ENCODE measurements at regions not wholly inside any gene's neighbourhood (a gene's known extent, or its start where the extent isn't known, plus 50 kb on each side); places are given as distances from the start of the nearest gene placed in this dataset.
"Not testable (repeated sequence)": the region's sequence is repeated elsewhere in the genome, so short reads cannot be mapped to it uniquely, and the experiment has no call there.

DNA sequence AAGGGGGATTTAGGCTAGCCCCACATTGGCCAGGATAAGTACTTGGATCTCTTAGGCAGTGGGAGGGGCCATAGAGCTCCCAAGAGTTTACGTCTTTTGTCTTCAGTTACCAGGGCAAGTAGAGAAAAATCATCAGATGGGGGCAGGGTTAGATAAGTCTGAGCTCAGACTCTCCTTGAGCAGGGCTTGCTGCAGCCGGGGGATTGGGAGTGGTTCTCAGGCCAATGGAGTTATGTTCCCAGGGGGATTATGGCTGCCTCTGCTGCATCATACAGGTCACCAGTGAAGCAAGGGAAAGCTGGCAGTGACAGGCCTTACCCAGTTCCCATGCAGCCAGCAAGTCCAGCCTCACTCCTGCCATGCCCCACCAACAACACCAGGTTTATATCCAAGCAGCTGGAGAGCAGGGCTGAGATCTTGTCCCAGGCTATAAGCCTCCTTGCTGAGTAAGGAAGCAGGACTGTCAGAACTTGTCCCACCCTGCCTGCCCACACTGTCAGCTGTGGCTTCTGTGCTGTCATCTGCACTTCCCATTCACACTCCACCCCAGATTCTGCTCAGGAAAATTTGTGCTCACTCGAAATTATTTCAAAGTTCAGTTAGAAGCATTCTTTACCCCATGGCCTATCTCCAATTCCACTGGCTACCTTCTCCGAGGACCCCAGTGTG is 215.3 kb downstream of the FAM43A start:
- H3F3A ChIP-seq (replicated peaks; ENCODE audit: insufficient read depth): no peaks in the 10 kb centered on the region
- no peak overlapping the region for H3K4me2 ChIP-seq
- no peak for DNase-seq
- H3K9me2 ChIP-seq: no peaks in the 10 kb centered on the region
- H3K4me3 ChIP-seq (ENCODE audit: low read depth in 2 of 2, low read length in 1 of 2): no peak overlapping the region
- no peak overlapping the region for H3K27ac ChIP-seq (ENCODE audit: low read depth in 2 of 2, low read length in 1 of 2)
- no peaks in the 10 kb centered on the region for H3K36me3 ChIP-seq (replicated peaks in 1 of 2; ENCODE audit: control insufficient read depth in 1 of 2, insufficient read depth in 2 of 2, low read length in 1 of 2)
- TF ChIP-seq ELF1 (IDR thresholded peaks at IDR 0.05) (no peak), SIN3A (IDR thresholded peaks at IDR 0.05; ENCODE audit: borderline replicate concordance, low read depth, low read length) (no peak), FOXM1 (IDR thresholded peaks at IDR 0.05; ENCODE audit: low read depth) (no peak), MXI1 (IDR thresholded peaks at IDR 0.05; ENCODE audit: low read depth, low read length) (no peak), CTCF (IDR thresholded peaks at IDR 0.05) (no peak), RCOR1 (IDR thresholded peaks at IDR 0.05; ENCODE audit: low read length) (no peak), EZH2phosphoT487 (IDR thresholded peaks at IDR 0.05; ENCODE audit: borderline replicate concordance, low read depth) (no peak), PBX3 (IDR thresholded peaks at IDR 0.05) (no peak), POLR2AphosphoS5 (IDR thresholded peaks at IDR 0.05; ENCODE audit: low read depth, low read length) (no peak), GATA2 (CRISPR knock-in tag; IDR thresholded peaks at IDR 0.05) (no peak), YY1 (IDR thresholded peaks at IDR 0.05; ENCODE audit: low read depth) (no peak), RXRA (IDR thresholded peaks at IDR 0.05; ENCODE audit: borderline replicate concordance, low read depth) (no peak), FOXJ3 (CRISPR knock-in tag; IDR thresholded peaks at IDR 0.05) (no peak), CHD2 (IDR thresholded peaks at IDR 0.05; ENCODE audit: low read length, partially characterized antibody) (no peak), TAF1 (IDR thresholded peaks at IDR 0.05; ENCODE audit: borderline replicate concordance, low read depth, low read length) (no peak), RAD21 (IDR thresholded peaks at IDR 0.05; ENCODE audit: low read length) (no peak)
- TF ChIP-seq, protein P1, sequence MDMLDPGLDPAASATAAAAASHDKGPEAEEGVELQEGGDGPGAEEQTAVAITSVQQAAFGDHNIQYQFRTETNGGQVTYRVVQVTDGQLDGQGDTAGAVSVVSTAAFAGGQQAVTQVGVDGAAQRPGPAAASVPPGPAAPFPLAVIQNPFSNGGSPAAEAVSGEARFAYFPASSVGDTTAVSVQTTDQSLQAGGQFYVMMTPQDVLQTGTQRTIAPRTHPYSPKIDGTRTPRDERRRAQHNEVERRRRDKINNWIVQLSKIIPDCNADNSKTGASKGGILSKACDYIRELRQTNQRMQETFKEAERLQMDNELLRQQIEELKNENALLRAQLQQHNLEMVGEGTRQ (IDR thresholded peaks at IDR 0.05; ENCODE audit: borderline replicate concordance, low read depth, low read length): no peak
- TF ChIP-seq, protein P2, sequence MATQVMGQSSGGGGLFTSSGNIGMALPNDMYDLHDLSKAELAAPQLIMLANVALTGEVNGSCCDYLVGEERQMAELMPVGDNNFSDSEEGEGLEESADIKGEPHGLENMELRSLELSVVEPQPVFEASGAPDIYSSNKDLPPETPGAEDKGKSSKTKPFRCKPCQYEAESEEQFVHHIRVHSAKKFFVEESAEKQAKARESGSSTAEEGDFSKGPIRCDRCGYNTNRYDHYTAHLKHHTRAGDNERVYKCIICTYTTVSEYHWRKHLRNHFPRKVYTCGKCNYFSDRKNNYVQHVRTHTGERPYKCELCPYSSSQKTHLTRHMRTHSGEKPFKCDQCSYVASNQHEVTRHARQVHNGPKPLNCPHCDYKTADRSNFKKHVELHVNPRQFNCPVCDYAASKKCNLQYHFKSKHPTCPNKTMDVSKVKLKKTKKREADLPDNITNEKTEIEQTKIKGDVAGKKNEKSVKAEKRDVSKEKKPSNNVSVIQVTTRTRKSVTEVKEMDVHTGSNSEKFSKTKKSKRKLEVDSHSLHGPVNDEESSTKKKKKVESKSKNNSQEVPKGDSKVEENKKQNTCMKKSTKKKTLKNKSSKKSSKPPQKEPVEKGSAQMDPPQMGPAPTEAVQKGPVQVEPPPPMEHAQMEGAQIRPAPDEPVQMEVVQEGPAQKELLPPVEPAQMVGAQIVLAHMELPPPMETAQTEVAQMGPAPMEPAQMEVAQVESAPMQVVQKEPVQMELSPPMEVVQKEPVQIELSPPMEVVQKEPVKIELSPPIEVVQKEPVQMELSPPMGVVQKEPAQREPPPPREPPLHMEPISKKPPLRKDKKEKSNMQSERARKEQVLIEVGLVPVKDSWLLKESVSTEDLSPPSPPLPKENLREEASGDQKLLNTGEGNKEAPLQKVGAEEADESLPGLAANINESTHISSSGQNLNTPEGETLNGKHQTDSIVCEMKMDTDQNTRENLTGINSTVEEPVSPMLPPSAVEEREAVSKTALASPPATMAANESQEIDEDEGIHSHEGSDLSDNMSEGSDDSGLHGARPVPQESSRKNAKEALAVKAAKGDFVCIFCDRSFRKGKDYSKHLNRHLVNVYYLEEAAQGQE (IDR thresholded peaks at IDR 0.05; ENCODE audit: low read depth, low read length): no peak
- H3K9ac ChIP-seq: no peak overlapping the region
- CTCF ChIA-PET: no interaction called here
- H3K4me1 ChIP-seq (ENCODE audit: control insufficient read depth in 1 of 2, insufficient read depth in 2 of 2, low read depth in 1 of 2, low read length in 1 of 2): no peaks in the 10 kb centered on the region
- no peak overlapping the region for H2AFZ ChIP-seq (ENCODE audit: low read depth)
- no peaks in the 10 kb centered on the region for H3K27me3 ChIP-seq (ENCODE audit: insufficient read depth)
- H3K79me2 ChIP-seq (ENCODE audit: insufficient read depth): no peaks in the 10 kb centered on the region
- H3K9me3 ChIP-seq: no peaks in the 10 kb centered on the region; the same call in 1 of the 2 replicates
- H4K20me1 ChIP-seq (ENCODE audit: insufficient read depth): no peaks in the 10 kb centered on the region
- 34% methylated on average over 4 of the region's 4 CpGs for WGBS (ENCODE audit: low lambda C conversion rate)
- POLR2A ChIA-PET: no interaction called here

DNA sequence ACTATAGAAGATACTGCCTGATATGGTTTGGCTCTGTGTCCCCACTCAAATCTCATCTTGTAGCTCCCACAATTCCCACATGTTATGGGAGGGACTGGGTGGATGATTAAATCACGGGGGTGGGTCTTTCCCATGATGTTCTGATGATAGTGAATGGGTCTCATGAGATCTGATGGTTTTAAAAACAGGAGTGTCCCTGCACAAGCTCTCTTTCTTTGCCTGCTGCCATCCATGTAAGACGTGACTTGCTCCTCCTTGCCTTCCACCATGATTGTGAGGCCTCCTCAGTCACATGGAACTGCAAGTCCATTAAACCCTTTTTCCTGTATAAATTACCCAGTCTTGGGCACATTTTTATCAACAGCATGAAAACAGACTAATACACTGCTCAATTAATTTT is 217.8 kb downstream of the FAM43A start:
- H4K20me1 ChIP-seq (ENCODE audit: insufficient read depth); CTCF ChIA-PET; H3F3A ChIP-seq (replicated peaks; ENCODE audit: insufficient read depth); DNase-seq; H3K36me3 ChIP-seq (replicated peaks in 1 of 2; ENCODE audit: control insufficient read depth in 1 of 2, insufficient read depth in 2 of 2, low read length in 1 of 2); H2AFZ ChIP-seq (ENCODE audit: low read depth); POLR2A ChIA-PET; H3K9me3 ChIP-seq; H3K4me1 ChIP-seq (ENCODE audit: control insufficient read depth in 1 of 2, insufficient read depth in 2 of 2, low read depth in 1 of 2, low read length in 1 of 2); H3K27ac ChIP-seq (ENCODE audit: low read depth in 2 of 2, low read length in 1 of 2); H3K9ac ChIP-seq; H3K9me2 ChIP-seq; H3K79me2 ChIP-seq (ENCODE audit: insufficient read depth); H3K27me3 ChIP-seq (ENCODE audit: insufficient read depth); H3K4me3 ChIP-seq (ENCODE audit: low read depth in 2 of 2, low read length in 1 of 2); H3K4me2 ChIP-seq: not testable (repeated sequence)
- 12% methylated on average over 2 of the region's 2 CpGs for WGBS (ENCODE audit: low lambda C conversion rate)
